T-cell (primary cell): ENCODE measurements at regions not wholly inside any gene's neighbourhood (a gene's known extent, or its start where the extent isn't known, plus 50 kb on each side); places are given as distances from the start of the nearest gene placed in this dataset.

Source experiments
- ATAC-seq, 4 experiments: fragments of 200-7000 bp in 3 of 4; fragments of 150-1000 bp in 1 of 4; cut with Tn5 transposase; replicated peaks in 1 of 4; 1 replicate in 3 of 4; 2 replicates in 1 of 4; pipeline ENCODE4 v1.10.0; 2021; ENCODE audit warnings: moderate library complexity in 3 of 4, mild to moderate bottlenecking in 2 of 4, moderate number of reproducible peaks in 1 of 4
- CTCF ChIA-PET, 2 donors: fragments of 300-600 bp; sonication (Branson Sonifier 250); formaldehyde crosslinking; loops; one replicate each; lab custom pipeline; 2022; ENCODE audit warnings: antibody characterized with exemption in 2 of 2; lab: Charles Lee
- POLR2A ChIA-PET, 2 donors: fragments of 300-600 bp; sonication (Branson Sonifier 250); formaldehyde crosslinking; loops; one replicate each; lab custom pipeline; 2022; ENCODE audit warnings: antibody characterized with exemption in 2 of 2; lab: Charles Lee
- DNase-seq, 35 experiments: peaks; one replicate each; pipeline versions ENCODE4 v3.0.0 to v3.0.0-alpha.2; 2013 to 2023
- H3K27ac ChIP-seq: one replicate; pipeline ENCODE4 v1.5.1; 2013; ENCODE audit warnings: low read length
- H3K27me3 ChIP-seq, 2 experiments: replicated peaks in 1 of 2; 1 replicate in 1 of 2; 2 replicates in 1 of 2; pipeline versions ENCODE4 v1.6.1 to v1.7.0; 2013; ENCODE audit warnings: low read length in 1 of 2, mixed read lengths in 1 of 2; ENCODE audit not compliant: control insufficient read depth in 2 of 2, insufficient read depth in 2 of 2; ENCODE audit errors: extremely low read depth in 1 of 2
- H3K36me3 ChIP-seq, 2 donors: 1 replicate in 1 of 2; 2 replicates in 1 of 2; pipeline versions ENCODE4 v1.6.1 to v1.7.0; 2013; ENCODE audit warnings: low read length in 1 of 2; ENCODE audit not compliant: control insufficient read depth in 2 of 2, insufficient read depth in 1 of 2; ENCODE audit errors: extremely low read depth in 1 of 2
- H3K4me1 ChIP-seq, 2 experiments: 1 replicate in 1 of 2; 2 replicates in 1 of 2; pipeline versions ENCODE4 v1.6.1 to v1.7.0; 2013; ENCODE audit warnings: low read length in 2 of 2, mixed read lengths in 1 of 2; ENCODE audit not compliant: insufficient read depth in 2 of 2, control insufficient read depth in 1 of 2; ENCODE audit errors: extremely low read depth in 1 of 2
- H3K4me3 ChIP-seq, 2 donors: 1 replicate in 1 of 2; 2 replicates in 1 of 2; pipeline versions ENCODE4 v1.5.1 to v1.7.0; 2013; ENCODE audit warnings: mild to moderate bottlenecking in 2 of 2, low read length in 1 of 2, moderate library complexity in 1 of 2; ENCODE audit not compliant: control insufficient read depth in 1 of 2; ENCODE audit errors: extremely low read depth in 1 of 2
- H3K9me3 ChIP-seq: 2 replicates; pipeline ENCODE4 v1.7.0; 2013
- H3K27ac Mint-ChIP-seq, 2 donors: one replicate each; pipeline ENCODE4 v1.8.0; 2020 to 2021; ENCODE audit warnings: mild to moderate bottlenecking in 2 of 2, mixed read lengths in 2 of 2
- H3K27me3 Mint-ChIP-seq, 2 donors: one replicate each; pipeline ENCODE4 v1.8.0; 2021 to 2022; ENCODE audit warnings: mixed read lengths in 2 of 2
- H3K36me3 Mint-ChIP-seq: one replicate; pipeline ENCODE4 v1.8.0; 2021; ENCODE audit warnings: mixed read lengths
- H3K4me1 Mint-ChIP-seq, 3 donors: one replicate each; pipeline ENCODE4 v1.8.0; 2020 to 2022; ENCODE audit warnings: mixed read lengths in 3 of 3, mild to moderate bottlenecking in 1 of 3
- H3K4me3 Mint-ChIP-seq, 3 donors: one replicate each; pipeline ENCODE4 v1.8.0; 2020 to 2022; ENCODE audit warnings: mild to moderate bottlenecking in 3 of 3, mixed read lengths in 3 of 3, moderate library complexity in 3 of 3
- H3K9me3 Mint-ChIP-seq, 3 donors: one replicate each; pipeline ENCODE4 v1.8.0; 2020 to 2022; ENCODE audit warnings: mixed read lengths in 3 of 3
- WGBS: methylation state at CpG from one replicate; pipeline ENCODE4 v1.1.5; 2013; ENCODE audit warnings: missing lambda C conversion rate; ENCODE audit not compliant: insufficient coverage; 5-methylcytosine and 5-hydroxymethylcytosine counted together

DNA sequence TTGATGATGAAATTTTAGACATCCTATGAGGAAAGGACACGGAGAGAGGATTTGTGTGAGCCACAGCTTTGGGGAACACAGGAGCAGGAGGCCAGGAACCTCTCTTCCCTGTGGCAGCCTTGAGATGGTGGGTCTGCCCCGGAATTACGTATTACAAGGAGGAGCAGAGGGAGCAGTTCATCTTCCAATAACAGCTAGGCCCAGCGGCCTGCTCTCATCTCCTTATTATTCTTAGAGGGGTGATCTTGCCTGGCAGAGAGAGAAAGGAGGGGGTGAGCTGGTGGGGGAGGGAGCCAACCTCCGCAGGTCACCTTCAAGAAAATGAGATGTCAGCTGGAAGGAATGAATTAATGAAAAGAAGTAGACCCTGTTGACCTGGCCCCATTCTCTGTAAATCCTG, 305.8 kb downstream of the LRFN2 start:
- Histone ChIP-seq H3K36me3 (no peaks in the 10 kb centered on the region), H3K4me1 (no peaks in the 10 kb centered on the region), H3K9me3 (no peaks in the 10 kb centered on the region), H3K27ac (no peak overlapping the region), H3K27me3 (peaks cover 7 to 14% of the 10 kb centered on the region in 2 experiments), H3K4me3 (no peak overlapping the region)
- DNase-seq (no peak), ATAC-seq (no peak)
- CTCF ChIA-PET: no interaction called here
- H3K4me3 Mint-ChIP-seq: no peak overlapping the region
- POLR2A ChIA-PET: interaction anchor here in 1 of 2 donors (0.7 kb wide), 1 partner anchor 64 kb away, joined by 3 read pairs; no protein-coding TSS in a partner anchor
- H3K27me3 Mint-ChIP-seq: peaks cover 22 to 43% of the 10 kb centered on the region in 2 donors
- H3K27ac Mint-ChIP-seq: no peak overlapping the region
- H3K4me1 Mint-ChIP-seq: no peaks in the 10 kb centered on the region
- H3K36me3 Mint-ChIP-seq: no peaks in the 10 kb centered on the region
- H3K9me3 Mint-ChIP-seq: no peaks in the 10 kb centered on the region
- WGBS: 72% methylated on average over 2 of the region's 5 CpGs

DNA sequence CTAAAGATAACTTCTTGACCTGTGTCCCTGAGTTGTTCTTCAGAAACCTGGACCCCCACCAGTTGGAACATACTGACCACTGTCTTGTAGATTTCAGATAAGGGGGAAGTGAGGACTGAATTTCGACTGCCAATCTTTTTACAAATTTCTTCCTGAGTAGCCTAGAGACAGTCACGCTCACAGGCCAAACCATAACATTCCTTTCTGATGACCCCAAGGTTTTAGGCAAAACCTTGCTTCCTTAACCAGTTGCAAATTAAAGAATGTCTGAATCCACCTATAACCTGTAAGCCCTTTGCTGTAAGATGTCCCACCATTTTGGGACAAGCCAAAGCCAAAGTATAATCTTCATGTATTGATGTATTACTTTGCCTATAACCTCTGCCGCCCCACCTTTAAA, 306.9 kb downstream of the LRFN2 start:
- POLR2A ChIA-PET: no interaction called here
- DNase-seq: no peak
- no peaks in the 10 kb centered on the region for H3K4me1 ChIP-seq
- Mint-ChIP-seq H3K9me3 (no peaks in the 10 kb centered on the region), H3K27ac (no peak overlapping the region), H3K27me3 (peaks cover 12 to 35% of the 10 kb centered on the region in 2 donors), H3K36me3 (no peaks in the 10 kb centered on the region), H3K4me3 (no peak overlapping the region), H3K4me1 (no peaks in the 10 kb centered on the region)
- H3K27ac ChIP-seq: no peak overlapping the region
- no peaks in the 10 kb centered on the region for H3K36me3 ChIP-seq
- H3K4me3 ChIP-seq: no peak overlapping the region
- no peak for ATAC-seq
- H3K9me3 ChIP-seq: no peaks in the 10 kb centered on the region
- no CpG with 5 or more reads among the region's 3 CpGs for WGBS
- H3K27me3 ChIP-seq: peaks cover 2 to 9% of the 10 kb centered on the region in 2 experiments
- CTCF ChIA-PET: no interaction called here

DNA sequence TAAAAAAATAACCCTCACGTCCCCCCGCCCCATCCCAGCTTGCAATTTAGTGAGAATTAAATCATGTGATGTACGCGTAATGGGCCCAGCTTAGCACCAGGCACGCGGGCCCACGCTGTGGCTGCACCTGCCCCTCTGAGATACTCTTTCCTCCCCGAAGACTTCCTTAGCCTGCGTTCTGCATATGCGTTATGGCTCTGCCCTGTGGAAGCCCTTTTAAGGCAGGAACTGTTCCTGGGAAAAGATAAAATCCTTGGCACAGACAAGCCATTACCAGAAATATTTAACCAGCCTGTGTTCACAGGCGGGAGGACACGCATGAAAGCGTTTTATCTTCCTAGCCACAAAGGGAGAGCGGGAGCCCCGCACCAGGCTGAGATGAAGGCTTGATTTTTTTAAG, 311.0 kb downstream of the LRFN2 start:
- no peak for ATAC-seq

DNA sequence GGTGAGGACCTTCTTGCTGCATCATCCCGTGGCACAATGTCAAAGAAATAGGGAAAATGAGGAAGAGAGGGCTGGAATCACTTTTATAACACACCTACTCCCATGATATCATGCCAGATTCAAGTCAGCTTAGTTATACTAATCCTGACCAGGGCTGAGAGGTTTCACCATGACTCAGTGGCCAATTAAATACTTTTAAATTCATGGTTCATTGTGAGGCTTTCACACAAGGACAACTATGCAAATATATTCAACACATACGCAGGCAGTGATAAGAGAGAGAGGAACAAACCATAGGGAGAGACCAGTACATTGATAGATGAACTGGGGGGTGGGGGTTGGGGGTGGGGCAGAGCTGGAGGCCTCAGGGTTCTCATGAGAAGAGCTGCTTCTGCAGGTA, 313.1 kb downstream of the LRFN2 start:
- POLR2A ChIA-PET: no interaction called here
- Mint-ChIP-seq H3K4me1 (no peaks in the 10 kb centered on the region), H3K36me3 (no peaks in the 10 kb centered on the region), H3K4me3 (no peak overlapping the region), H3K9me3 (no peaks in the 10 kb centered on the region), H3K27me3 (peaks cover 6 to 11% of the 10 kb centered on the region in 2 donors), H3K27ac (no peak overlapping the region)
- Histone ChIP-seq H3K27me3 (peaks cover 0 to 9% of the 10 kb centered on the region in 2 experiments), H3K4me3 (no peak overlapping the region), H3K9me3 (no peaks in the 10 kb centered on the region), H3K36me3 (no peaks in the 10 kb centered on the region), H3K4me1 (no peaks in the 10 kb centered on the region), H3K27ac (no peak overlapping the region)
- WGBS: no CpG with 5 or more reads among the region's 2 CpGs
- ATAC-seq: no peak
- CTCF ChIA-PET: interaction anchor here in 1 of 2 donors (0.6 kb wide), 1 partner anchor 79 kb away, joined by 3 read pairs; no protein-coding TSS in a partner anchor
- DNase-seq: no peak

More for the DNA sequence above, 311.0 kb downstream of the LRFN2 start:
- DNase-seq: no peak
- H3K27me3 ChIP-seq: peaks cover 0 to 9% of the 10 kb centered on the region in 2 experiments
- Mint-ChIP-seq H3K27ac (no peak overlapping the region), H3K27me3 (peaks cover 0 to 10% of the 10 kb centered on the region in 2 donors), H3K9me3 (no peaks in the 10 kb centered on the region), H3K4me1 (no peaks in the 10 kb centered on the region), H3K4me3 (no peak overlapping the region), H3K36me3 (no peaks in the 10 kb centered on the region)
- ChIA-PET CTCF (no interaction called here), POLR2A (no interaction called here)
- no peak overlapping the region for H3K27ac ChIP-seq
- WGBS: 96% methylated on average over 7 of the region's 15 CpGs
- no peaks in the 10 kb centered on the region for H3K4me1 ChIP-seq
- H3K4me3 ChIP-seq: no peak overlapping the region
- no peaks in the 10 kb centered on the region for H3K36me3 ChIP-seq
- H3K9me3 ChIP-seq: no peaks in the 10 kb centered on the region

DNA sequence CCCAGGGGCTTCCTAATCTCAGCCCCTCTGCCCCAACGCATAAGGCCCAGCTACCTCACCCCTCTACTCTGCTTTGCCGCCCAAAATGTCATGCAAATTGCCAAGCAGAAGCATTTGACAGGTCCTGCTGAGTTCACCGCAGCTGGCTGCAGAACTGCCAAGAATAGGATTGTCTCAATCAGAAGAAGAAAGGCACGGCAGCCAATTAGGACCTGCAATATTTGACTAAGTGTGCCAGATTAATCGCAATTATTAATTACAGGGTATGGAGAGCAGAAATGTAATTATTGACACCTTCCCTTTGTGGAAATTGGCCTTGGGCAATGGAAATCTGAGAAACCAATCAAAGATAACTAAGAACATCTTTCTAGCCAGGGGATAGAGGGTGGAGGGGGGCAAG, 318.6 kb downstream of the LRFN2 start:
- no peaks in the 10 kb centered on the region for H3K4me1 Mint-ChIP-seq
- peaks cover 6% of the 10 kb centered on the region in 2 donors for H3K27me3 Mint-ChIP-seq
- no peaks in the 10 kb centered on the region for H3K9me3 Mint-ChIP-seq
- Histone ChIP-seq H3K4me1 (no peaks in the 10 kb centered on the region), H3K9me3 (no peaks in the 10 kb centered on the region), H3K4me3 (no peak overlapping the region), H3K36me3 (no peaks in the 10 kb centered on the region), H3K27me3 (peaks cover 0 to 6% of the 10 kb centered on the region in 2 experiments), H3K27ac (no peak overlapping the region)
- no peak overlapping the region for H3K27ac Mint-ChIP-seq
- WGBS: 35% methylated on average over 4 of the region's 5 CpGs
- no peaks in the 10 kb centered on the region for H3K36me3 Mint-ChIP-seq
- ChIA-PET POLR2A (no interaction called here), CTCF (no interaction called here)
- DNase-seq (no peak), ATAC-seq (no peak)
- H3K4me3 Mint-ChIP-seq: no peak overlapping the region

DNA sequence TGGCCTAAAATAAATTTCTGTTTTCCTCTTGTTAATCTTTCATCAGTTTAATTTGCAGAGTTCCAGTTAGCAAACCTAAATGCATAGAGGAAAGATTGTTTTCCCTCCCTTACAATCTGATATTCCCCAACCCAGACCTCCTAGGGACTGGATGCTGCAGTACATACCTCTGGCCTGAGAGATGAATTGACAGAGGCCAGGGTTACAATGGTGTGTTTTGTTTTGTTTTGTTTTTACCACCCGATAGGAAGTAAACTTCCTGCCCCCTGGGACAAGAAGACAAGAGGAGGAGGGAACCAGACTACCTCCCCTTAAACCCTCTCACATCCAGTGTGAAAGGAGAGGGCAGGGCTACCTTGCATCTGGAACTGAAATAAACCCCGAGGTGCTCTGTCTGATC, 319.0 kb downstream of the LRFN2 start:
- Mint-ChIP-seq H3K4me3 (no peak overlapping the region), H3K4me1 (no peaks in the 10 kb centered on the region), H3K36me3 (no peaks in the 10 kb centered on the region), H3K27me3 (peaks cover 6% of the 10 kb centered on the region in 2 donors), H3K9me3 (no peaks in the 10 kb centered on the region), H3K27ac (no peak overlapping the region)
- Histone ChIP-seq H3K9me3 (no peaks in the 10 kb centered on the region), H3K27me3 (peaks cover 0 to 7% of the 10 kb centered on the region in 2 experiments), H3K4me1 (no peaks in the 10 kb centered on the region), H3K36me3 (no peaks in the 10 kb centered on the region), H3K4me3 (no peak overlapping the region), H3K27ac (no peak overlapping the region)
- ATAC-seq (no peak), DNase-seq (no peak)
- ChIA-PET POLR2A (no interaction called here), CTCF (no interaction called here)
- no CpG with 5 or more reads among the region's 2 CpGs for WGBS

DNA sequence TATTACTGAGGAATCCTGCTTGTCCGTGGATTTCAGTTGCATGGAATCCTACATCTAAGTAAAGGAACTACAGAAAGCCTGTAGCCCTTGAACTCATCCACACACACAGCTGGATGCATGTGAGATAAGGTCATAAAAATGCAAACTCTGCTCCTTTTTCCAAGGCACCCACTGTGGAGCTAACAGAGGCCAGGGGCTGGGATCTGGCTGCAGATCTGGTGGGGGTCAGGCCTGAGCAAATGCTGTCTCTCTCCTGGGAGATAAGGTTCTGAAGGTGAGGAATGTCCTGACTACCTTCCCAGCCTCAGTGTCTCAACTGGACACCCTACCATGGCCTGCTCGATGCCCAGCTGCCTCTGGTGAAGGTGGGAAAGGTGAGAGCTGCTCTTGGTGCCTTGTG, 321.5 kb downstream of the LRFN2 start:
- Histone ChIP-seq H3K27ac (no peak overlapping the region), H3K4me1 (no peaks in the 10 kb centered on the region), H3K36me3 (no peaks in the 10 kb centered on the region), H3K4me3 (no peak overlapping the region), H3K27me3 (peaks cover 0 to 10% of the 10 kb centered on the region in 2 experiments), H3K9me3 (no peaks in the 10 kb centered on the region)
- Mint-ChIP-seq H3K4me1 (no peaks in the 10 kb centered on the region), H3K36me3 (no peaks in the 10 kb centered on the region), H3K27me3 (peaks cover 10% of the 10 kb centered on the region in 2 donors), H3K9me3 (peaks cover 0 to 2% (median 2%) of the 10 kb centered on the region in 3 donors), H3K27ac (no peak overlapping the region), H3K4me3 (no peak overlapping the region)
- POLR2A ChIA-PET: no interaction called here
- WGBS: no CpG with 5 or more reads among the region's 2 CpGs
- CTCF ChIA-PET: no interaction called here
- no peak for DNase-seq
- ATAC-seq: no peak
